HG03139 (cell line): ENCODE measurements at regions not wholly inside any gene's neighbourhood (a gene's known extent, or its start where the extent isn't known, plus 50 kb on each side); places are given as distances from the start of the nearest gene placed in this dataset.
"Not testable (repeated sequence)": the region's sequence is repeated elsewhere in the genome, so short reads cannot be mapped to it uniquely, and the experiment has no call there.

Source experiments
- ATAC-seq: cut with Tn5 transposase; IDR thresholded peaks from one replicate; pipeline ENCODE4 v1.9.1; 2021; ENCODE audit not compliant: unreplicated experiment

GRCh38 chr2:211204902-211205301 lies 648.5 kb downstream of the CPS1 start:
- ATAC-seq: no peak

DNA sequence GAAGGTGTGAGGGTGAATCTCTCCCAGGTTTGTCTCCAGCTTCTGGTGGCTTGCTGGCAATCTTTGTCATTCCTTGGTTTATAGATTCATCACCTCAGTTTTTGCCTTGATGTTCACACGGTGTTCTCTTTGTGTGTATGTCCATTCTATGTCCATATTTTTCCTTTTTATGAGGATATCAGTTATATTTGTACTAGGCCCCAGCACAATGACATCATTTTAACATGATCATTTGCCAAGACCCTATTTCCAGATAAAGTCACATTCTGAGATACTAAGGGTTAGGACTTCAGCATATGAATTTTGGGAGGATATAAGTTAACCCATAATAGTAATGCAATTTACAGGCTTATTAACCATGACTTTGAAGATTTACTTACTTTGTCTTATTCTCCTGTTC lies 649.0 kb downstream of the CPS1 start:
- ATAC-seq: no peak

GRCh38 chr2:211205836-211206235 lies 649.4 kb downstream of the CPS1 start:
- ATAC-seq: no peak

DNA sequence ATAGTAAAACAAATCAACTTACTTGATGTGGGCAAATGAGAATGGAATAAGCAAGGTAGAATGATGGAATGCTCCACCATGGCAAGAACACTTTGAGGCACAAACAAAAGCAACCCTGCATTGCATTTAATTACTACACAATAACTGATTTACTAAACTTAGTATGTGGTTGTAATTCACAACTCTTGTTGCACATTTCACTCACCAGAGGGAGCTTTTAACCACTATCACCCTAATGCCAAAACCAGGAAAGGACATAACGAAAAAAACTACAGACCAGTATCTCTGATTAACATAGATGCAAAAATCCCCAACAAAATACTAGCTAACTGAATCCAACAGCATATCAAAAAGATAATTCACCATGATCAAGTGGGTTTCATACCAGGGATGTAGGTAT lies 659.8 kb downstream of the CPS1 start:
- no peak for ATAC-seq

- ATAC-seq: not testable (repeated sequence)
Observed at GRCh38 chr2:211219548-211219947, 663.1 kb downstream of the CPS1 start.

- no peak for ATAC-seq
Observed at GRCh38 chr2:211225784-211226183, 669.4 kb downstream of the CPS1 start.

DNA sequence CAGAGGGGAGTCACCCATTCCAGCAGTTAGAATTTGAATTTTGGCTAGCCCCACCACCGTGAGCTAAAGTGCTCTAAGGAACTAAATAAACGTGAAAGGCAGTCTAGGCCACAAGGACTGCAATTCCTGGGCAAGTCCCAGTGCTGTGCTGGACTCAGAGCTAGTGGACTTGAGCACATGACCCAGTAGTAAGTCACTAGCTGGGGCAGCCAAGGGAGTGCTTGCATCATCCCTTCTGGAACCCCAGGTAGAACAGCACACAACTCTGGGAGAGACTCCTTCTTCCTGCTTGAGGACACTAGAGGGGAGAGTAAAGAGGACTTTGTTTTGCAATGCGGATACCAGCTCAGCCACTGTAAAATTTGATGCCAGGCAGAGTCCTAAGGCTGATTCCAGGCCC lies 672.2 kb downstream of the CPS1 start:
- ATAC-seq: no peak

DNA sequence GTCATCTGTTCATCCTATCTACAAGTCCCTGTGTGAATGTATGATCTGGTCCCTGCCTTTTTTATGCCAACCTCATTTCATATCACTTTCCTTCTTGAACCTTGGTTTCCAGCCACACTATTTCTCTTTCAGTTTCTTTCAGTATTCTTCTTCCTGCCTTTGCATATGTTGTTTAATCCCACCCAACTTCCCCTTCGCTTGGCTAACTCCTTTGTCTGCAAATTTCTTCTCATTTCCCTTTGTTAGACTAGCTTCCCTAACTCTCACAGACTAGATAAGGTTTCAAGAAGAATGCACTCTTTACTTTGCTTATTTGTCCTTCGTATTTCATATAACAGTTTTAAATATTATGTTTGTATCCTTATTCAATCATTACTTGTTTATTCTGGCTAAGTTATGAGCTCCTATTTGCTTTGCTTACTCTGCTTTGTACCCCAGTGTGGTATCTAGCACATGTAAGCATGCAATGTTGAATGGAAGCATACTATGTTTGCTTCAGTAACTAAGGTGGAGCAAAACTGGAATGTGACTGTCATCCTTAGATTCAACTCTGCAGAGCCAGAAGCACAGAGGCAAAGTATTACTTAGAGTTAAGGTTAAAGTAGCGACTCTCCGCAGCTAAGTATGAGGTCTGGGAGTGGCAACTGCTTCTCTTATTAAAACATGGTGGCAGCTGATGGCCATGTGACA lies 681.3 kb downstream of the CPS1 start:
- ATAC-seq: no peak

DNA sequence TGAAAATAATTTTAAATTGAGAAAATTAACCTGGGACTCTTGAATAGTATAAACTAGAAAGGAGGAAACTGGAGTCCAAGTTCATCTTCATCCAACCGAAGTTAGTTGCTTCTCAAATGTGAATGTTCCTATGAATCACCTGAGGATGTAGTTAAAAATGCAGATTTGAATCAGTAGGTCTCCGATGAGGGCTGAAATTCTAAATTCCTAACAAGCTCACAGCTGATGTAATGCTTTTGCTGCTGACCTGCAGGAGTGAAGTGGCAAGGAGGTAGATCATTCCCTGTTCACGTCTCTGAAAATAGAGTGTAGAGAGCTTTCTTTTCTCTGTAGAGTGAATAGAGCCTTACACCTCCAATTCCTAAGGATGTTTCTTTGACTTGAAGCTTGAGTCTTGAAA lies 685.5 kb downstream of the CPS1 start:
- no peak for ATAC-seq

GRCh38 chr2:211247751-211248150 lies 691.4 kb downstream of the CPS1 start:
- no peak for ATAC-seq

GRCh38 chr2:211248841-211249240 lies 692.4 kb downstream of the CPS1 start:
- no peak for ATAC-seq

GRCh38 chr2:211251016-211251415 lies 694.6 kb downstream of the CPS1 start:
- no peak for ATAC-seq

DNA sequence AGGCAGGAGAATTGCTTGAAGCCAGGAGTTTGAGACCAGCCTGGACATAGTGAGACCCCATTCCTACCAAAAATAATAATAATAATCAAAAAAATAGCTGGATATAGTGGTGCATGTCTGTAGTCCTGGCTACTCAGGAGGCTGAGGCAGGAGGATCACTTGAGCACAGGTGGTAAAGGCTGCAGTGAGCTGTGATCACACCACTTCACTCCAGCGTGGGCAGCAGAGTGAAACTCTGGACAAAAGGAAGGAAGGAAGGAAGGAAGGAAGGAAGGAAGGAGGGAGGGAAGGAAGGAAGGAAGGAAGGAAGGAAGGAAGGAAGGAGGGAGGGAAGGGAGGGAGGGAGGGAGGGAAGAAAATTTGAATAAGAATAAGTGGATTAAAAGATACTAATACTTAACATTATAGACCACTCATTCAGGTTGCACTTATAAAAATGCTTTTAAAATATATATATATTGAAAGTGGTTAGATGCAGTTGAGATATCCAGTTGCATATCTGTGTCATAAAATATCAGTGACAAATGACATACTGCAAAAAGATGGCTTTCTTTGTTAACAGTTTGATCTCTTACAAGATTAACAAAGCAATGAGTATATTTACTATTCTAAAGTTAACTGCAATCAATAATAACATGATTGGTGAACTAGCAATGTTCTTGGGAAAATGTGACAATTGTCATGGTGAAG lies 702.4 kb downstream of the CPS1 start:
- ATAC-seq: no peak

DNA sequence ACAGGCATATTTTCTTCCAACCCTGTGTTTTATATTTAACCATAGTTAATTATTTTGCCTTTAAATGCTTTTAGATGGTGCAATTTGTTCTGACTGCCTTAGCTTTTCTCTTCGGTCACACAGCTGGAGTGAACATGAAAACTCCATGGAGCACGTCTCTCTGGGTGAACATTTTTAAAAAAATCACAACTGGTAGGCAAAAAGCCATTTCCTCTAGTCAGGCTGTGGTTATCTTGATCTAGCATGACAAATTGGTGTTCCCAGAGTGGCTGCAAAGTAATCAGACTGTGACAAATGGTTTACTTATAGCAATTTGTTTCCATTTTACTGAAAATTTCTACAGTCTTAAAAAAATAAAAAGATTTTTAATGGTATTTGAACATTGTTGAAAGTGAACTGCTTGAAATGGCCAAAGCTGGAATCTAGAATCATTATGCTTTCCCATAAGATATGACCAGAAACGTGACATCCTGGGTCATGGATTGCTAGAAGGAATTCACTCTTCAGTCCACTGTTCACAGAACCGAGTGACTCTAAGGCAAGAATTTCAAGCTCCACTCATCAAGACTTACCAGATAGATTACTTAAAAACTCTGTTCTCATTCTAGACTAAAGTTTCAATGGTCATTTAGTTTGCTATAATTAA lies 703.6 kb downstream of the CPS1 start:
- ATAC-seq: no peak

DNA sequence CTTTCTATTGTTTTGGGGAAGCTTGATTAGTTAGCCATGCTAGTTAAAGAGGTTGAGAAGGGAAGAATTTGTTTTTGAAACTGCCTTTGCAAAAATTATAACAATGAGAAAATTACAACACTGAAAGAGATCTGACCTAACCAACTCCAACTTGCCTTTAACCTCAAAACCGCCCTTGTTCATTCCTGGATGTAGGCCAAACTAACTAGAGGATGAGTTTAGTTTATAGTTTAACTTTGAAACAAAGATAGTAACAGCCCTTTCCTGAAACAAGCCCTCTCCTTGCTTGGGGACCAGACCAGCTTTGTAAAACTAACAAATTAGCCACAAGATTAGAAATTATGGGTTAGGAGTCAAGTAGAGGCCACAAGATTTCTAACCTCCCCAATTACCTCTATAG lies 713.9 kb downstream of the CPS1 start:
- no peak for ATAC-seq

GRCh38 chr2:211281430-211282073 lies 725.2 kb downstream of the CPS1 start:
- no peak for ATAC-seq

DNA sequence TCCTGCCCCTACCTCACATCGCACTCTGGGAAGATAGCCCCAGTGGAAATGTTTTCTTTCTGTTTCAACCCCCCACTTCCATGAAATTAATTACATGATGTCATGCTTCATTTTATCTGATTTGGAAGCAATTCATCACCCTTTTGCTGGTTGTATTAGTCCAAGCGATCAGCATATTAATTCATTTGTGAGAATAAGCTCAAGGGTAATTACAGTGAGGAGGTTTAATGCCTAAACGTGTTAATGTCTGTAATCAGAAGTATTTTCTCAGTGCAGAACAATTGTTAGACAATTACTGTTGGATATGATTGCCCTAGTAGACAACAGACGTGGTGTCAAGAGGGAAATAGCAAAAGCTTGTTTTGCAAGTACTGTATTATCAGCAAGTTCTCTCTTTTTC lies 746.3 kb downstream of the CPS1 start:
- no peak for ATAC-seq

DNA sequence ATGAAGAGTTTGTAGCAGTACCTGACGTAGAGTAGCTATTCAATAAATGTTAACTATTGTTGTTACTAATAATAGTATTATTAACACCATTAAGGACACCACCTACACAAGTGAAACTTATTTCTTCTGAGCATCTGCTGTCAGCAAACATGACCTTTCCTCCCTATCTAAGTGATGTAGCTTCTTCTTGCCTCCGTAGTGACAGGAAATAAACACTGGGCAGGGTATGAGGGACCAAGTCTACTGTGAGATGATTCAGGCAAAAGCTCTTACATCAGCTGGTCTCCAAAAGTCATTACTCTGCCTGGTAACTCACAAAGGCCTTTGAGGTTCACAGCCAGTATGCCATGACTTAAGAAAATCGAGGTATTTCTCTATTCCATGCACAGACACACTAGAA lies 750.5 kb downstream of the CPS1 start:
- no peak for ATAC-seq
